Iris pigment epithelial cell (primary cell): ENCODE measurements at regions not wholly inside any gene's neighbourhood (a gene's known extent, or its start where the extent isn't known, plus 50 kb on each side); places are given as distances from the start of the nearest gene placed in this dataset.
"Not testable (repeated sequence)": the region's sequence is repeated elsewhere in the genome, so short reads cannot be mapped to it uniquely, and the experiment has no call there.

Experiments used
- DNase-seq: peaks from one replicate; pipeline ENCODE4 v3.0.0-alpha.2; 2011; ENCODE audit warnings: low read depth

DNA sequence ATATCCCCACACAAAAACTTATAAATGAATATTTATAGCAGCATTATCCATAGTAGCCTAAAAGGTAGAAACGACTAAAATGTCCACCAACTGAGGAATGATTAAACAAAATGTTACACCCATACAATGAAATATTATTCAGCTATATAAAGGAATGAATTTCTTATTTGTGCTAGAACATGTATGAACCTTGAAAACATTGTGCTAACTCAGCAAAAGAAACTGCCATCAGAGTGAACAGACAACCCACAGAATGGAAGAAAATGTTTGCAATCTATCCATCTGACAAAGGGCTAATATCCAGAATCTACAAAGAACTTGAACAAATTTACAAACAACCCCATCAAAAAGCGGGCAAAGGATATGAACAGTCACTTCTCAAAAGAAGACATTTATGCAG is 155.3 kb upstream of the DIAPH2 start:
- DNase-seq: not testable (repeated sequence)

GRCh38 chrX:96538104-96538725 is 146.4 kb upstream of the DIAPH2 start:
- DNase-seq: no peak

DNA sequence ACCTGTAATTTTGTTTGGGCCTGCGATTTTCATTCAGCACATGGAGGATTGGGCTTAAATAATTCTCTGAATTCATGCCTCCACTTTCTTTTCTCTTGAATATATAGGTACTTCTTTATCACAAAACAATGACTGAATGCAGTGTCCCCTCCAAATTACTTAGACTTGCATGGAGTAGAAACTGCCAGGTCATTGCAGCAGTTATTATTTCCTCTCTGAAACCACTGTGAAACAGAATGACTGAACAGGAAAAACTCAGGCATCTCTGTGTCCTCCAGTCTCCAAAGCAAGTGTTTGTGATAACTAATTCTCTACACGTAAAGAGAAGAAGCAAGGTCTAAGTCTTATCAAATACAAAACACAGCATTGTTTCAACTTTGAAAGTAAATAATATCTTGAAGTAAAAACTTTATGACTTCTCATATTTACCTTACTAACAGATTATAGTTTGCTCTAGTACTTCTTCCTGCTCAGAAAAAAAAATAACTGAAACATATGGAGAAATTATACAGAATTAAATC is 144.5 kb upstream of the DIAPH2 start:
- no peak for DNase-seq

DNA sequence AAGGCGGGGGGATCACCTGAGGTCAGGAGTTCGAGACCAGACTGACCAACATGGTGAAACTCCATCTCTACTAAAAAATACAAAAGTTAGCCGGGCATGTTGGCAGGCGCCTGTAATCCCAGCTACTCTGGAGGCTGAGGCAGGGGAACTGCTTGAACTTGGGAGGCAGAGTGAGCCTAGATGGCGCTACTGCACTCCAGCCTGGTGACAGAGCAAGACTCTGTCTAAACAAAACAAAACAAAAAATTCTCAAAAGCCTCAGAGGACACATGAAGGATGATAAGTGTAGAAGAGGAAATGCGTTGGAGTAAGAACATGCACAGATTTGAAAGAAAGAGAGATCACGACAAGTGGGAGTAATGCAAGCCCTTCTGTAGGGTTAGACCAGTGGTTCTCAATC is 138.4 kb upstream of the DIAPH2 start:
- not testable (repeated sequence) for DNase-seq

GRCh38 chrX:96551322-96551872 is 133.2 kb upstream of the DIAPH2 start:
- DNase-seq: no peak

DNA sequence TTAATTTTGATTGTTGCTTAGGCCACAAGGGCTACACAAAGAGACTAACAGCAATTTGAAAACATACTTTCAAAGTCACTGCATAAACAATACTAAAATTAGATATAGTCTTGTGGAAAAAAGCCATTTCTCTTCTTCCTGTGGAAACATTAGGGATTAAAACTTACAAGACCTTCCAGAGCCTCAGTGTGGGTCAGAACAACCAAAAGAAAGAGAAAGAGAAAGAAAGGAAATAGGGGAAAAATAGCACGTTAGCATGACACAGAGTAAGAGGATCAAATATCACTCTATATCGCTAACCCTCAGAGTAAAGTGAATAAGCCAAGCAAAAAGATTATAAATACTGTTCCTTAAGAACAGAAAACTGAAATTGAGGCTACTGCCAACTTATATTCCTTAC is 127.8 kb upstream of the DIAPH2 start:
- peak; percentile 12 for DNase-seq

GRCh38 chrX:96561129-96561528 is 123.5 kb upstream of the DIAPH2 start:
- DNase-seq: not testable (repeated sequence)

DNA sequence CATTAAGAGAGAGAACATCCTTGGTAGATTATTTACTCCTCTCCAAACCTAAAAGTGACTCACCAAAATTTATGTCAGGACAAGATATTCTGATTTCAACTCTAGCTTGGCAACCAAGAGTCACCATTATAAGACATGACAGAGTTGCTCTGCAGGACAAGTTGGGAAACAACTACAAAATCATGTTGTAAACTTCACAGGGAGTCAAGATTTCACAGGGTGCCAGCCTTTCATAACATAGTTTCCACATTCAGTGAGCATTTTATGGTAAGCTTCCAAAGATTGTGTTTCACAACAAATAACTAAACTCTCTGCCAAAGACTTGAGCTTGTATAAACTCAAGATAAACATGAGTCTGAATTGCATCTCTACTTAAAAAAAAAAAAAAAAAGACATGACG is 121.0 kb upstream of the DIAPH2 start:
- peak; percentile 73 for DNase-seq

DNA sequence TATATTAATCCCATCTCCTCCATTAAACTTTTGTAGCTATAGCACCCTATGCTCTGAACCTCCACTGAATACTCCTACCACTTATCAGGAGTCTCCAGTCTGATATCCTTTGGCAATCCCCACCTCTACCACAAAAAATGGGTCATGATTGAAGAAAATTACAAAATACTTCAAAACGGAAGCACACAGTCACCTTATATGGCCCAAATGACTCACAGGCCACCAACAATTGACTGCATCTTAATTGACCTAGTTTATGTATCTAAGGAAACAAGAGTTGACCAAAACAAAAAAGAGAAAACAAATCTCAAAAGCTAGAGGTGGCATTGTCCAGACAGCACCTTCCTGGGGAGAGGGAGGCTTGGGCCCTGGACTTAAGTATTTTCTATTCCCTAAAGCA is 120.0 kb upstream of the DIAPH2 start:
- DNase-seq: no peak

GRCh38 chrX:96566878-96567277 is 117.8 kb upstream of the DIAPH2 start:
- no peak for DNase-seq

GRCh38 chrX:96568071-96568470 is 116.6 kb upstream of the DIAPH2 start:
- no peak for DNase-seq

DNA sequence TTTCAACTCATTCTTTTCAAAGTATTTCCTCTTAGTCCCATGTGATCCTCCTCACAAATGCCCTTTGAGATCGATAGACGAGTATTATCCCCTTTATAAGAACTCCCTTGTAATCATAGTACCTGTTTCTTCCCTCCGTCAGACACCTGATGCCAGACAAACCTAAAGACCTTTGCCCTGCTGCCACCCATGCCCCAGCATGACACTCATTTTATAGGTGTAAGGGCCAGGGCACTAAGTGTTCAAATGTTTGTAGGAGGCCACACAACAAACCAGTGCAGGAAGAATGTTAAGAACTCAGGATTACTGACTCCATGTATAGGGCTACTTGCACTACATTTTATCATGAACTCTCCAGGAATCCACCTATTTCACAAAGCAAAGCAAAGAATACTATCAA is 115.6 kb upstream of the DIAPH2 start:
- no peak for DNase-seq

DNA sequence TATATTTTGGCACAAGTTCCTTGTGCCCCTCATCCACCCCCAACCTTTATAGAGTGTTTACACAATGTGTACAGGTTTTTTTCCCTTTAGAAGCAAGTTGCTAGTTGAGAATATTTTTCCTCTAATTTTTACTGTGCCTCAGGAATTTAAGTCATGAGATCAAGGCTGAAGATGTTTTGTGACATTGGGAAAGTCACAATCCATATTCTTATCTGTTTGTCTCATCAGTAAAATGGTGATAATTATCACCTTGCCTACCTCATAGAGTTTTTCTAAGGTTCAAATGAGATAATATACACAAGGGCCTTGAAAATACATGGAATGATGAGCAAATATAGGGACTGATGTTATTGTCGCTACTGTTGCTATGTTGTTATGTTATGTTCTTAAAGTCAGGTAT is 109.6 kb upstream of the DIAPH2 start:
- no peak for DNase-seq

DNA sequence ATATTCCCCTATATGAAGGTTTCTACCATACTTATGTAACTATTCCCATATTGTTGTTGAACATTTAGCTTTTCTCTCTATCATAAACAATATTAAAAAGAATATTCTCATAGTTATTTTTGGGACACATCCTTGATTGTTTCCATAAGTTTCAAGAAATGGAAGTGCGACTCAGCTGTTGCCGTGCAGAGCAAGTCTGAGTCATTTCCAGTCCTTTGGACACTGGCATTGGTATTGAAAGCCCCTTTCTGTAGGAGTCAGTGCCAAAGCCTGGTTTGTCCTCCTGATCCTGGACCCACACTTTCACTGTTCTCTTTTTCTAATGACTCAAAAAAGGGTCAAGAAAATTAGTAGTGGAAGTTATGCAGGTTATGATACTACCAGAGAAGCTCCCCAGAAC is 108.3 kb upstream of the DIAPH2 start:
- no peak for DNase-seq

DNA sequence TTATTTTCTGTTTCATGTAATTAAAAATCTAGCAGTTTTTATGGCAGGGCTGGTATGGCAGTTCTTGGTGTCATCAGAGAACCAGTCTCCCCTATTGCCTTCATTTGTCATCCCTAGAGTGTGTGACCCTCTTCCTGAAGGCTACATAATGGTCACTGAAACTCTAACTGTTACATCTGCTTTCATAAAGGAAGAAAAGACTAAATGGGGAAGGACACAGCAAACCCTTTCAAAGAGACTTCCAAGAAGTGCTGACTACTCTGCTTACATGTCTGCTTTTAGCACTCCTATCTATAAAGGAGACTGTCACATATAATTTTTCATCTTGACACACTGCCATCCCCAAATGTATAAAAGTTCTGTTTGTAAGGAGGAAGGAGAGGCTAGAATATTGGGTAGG is 105.9 kb upstream of the DIAPH2 start:
- no peak for DNase-seq

GRCh38 chrX:96579252-96579651 is 105.4 kb upstream of the DIAPH2 start:
- DNase-seq: no peak

- DNase-seq: no peak
These were observed 94.2 kb upstream of the DIAPH2 start for GRCh38 chrX:96590403-96590802.

- no peak for DNase-seq
These were observed 93.2 kb upstream of the DIAPH2 start for GRCh38 chrX:96591421-96591820.

DNA sequence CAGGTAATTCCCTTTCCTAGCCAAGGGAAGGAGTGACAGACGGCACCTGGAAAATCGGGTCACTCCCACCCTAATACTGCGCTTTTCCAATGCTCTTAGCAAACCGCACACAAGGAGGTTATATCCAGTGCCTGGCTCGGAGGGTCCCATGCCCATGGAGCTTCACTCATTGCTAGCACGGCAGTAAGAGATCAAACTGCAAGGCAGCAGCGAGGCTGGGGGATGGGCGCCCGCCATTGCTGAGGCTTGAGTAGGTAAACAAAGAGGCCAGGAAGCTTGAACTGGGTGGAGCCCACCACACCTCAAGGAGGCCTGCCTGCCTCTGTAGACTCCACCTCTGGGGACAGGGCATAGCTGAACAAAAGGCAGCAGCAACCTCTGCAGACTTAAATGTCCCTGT is 86.8 kb upstream of the DIAPH2 start:
- not testable (repeated sequence) for DNase-seq

DNA sequence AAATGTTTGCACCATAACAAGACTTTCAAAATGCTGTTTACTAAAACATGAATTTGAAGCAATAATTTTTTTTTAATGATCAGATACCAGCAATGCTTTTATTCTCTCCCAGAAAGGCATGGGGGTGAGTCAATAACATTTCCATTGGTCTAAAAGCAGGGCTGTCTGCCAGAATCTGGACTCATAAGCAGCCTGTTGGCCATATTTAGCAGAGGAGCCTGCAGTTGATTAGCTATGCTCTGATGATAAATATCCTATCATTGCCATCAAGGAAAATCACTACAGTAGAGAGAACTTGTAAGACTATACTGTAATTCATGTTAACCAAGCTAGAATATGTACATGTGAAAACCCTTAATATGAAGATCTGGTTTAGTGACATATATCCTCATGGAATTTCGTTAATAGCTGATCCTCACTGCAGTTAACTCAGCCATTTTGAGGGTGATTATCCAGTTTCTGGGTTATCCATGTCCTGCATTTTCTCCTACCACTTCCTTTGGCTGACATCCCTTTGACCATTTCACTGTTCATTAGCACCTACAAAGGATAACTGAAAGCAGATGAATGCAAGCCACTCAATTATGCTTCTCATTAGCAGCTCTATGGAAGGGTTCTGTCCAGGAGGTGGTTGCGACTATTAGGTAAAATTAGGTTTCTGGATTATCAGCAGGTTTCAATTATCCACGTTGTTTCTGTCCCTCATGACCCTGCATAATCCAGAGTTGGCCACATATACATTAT is 72.9 kb upstream of the DIAPH2 start:
- DNase-seq: peak; percentile 24

DNA sequence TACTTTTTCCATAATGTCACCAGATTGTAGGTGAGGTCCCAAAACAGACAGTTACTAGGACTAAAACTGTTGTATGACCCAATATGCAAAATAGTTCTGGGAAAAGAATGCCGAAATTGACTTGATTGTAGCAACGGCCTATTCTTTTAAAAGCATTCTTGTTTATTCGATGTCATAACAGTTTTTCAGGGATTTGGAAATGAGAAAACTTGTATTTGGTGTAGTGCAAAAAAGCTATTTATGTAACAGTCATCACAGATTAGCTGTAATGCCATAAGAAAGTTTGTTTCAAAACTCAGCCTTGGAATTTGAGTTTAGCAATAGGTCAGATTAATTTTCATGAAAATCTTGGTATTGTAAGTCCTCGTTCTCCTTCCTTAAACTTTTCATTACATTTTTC is 69.2 kb upstream of the DIAPH2 start:
- no peak for DNase-seq

DNA sequence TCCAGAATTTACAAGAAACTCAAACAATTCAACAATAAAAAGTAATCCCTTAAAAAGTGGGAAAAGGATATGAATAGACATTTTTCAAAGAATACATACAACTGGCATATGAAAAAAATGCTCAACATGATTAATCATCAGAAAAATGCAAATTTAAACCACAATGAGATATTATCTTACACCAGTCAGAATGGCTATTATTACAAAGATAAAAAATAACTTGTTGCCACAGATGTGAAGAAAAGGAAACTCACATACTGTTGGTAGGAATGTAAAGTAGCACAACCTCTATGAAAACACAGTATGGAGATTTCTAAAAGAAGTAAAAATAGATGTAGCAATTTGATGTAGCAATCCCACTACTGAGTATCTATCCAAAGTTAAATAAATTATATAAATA is 65.1 kb upstream of the DIAPH2 start:
- DNase-seq: peak; percentile 23

DNA sequence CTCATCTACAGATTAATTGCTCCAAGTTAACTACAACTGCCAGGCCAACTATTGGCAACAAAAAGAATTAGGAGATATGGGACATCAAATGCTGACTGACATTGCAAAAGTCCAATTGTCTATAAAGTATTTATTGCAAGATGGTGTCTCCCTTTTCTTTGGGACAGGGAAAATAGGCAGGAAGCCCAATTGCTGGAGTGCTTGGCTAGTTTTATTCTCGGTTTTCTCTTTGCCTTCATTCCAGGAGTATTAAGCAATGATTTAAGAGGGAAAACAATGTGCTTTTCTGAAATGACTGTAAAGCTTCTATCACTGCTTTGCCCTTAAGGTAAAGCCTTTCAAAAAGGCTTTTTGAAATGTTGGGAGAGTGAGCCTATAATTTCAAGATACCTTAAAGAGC is 62.8 kb upstream of the DIAPH2 start:
- no peak for DNase-seq
